ENCODE measurements at regions not wholly inside any gene's neighbourhood (a gene's known extent, or its start where the extent isn't known, plus 50 kb on each side); places are given as distances from the start of the nearest gene placed in this dataset.
A peak's percentile ranks its signal among the peaks of the same experiment; 100 is the strongest.

- no peaks in the 10 kb centered on the region for H3K36me3 Mint-ChIP-seq (ENCODE audit: low read depth)
- H3K27me3 Mint-ChIP-seq (ENCODE audit: low read depth) = no peaks in the 10 kb centered on the region
- no peak overlapping the region for H3K27ac Mint-ChIP-seq (ENCODE audit: unreplicated experiment)
- no peak overlapping the region for H3K4me3 Mint-ChIP-seq
- H3K9me3 Mint-ChIP-seq = no peaks in the 10 kb centered on the region
- no peaks in the 10 kb centered on the region for H3K4me1 Mint-ChIP-seq
- DNase-seq (ENCODE audit: low read depth, low spot score) = no peak
- TF ChIP-seq CTCF (conservative IDR thresholded peaks at IDR 0.05) = no peak
These were observed 201.4 kb downstream of the ADAMTS15 start for GRCh38 chr11:130649801-130650200.

GRCh38 chr11:130650456-130651030 lies 202.1 kb downstream of the ADAMTS15 start:
- DNase-seq (ENCODE audit: low read depth, low spot score) = no peak
- Mint-ChIP-seq H3K4me3 (no peak overlapping the region), H3K27ac (ENCODE audit: unreplicated experiment) (no peak overlapping the region), H3K4me1 (no peaks in the 10 kb centered on the region), H3K9me3 (no peaks in the 10 kb centered on the region), H3K36me3 (ENCODE audit: low read depth) (no peaks in the 10 kb centered on the region), H3K27me3 (ENCODE audit: low read depth) (no peaks in the 10 kb centered on the region)
- TF ChIP-seq CTCF (conservative IDR thresholded peaks at IDR 0.05) = no peak

- Mint-ChIP-seq H3K36me3 (ENCODE audit: low read depth) (peaks cover 3% of the 10 kb centered on the region), H3K27ac (ENCODE audit: unreplicated experiment) (no peak overlapping the region), H3K4me3 (no peak overlapping the region), H3K4me1 (no peaks in the 10 kb centered on the region), H3K9me3 (no peaks in the 10 kb centered on the region), H3K27me3 (ENCODE audit: low read depth) (no peaks in the 10 kb centered on the region)
- DNase-seq (ENCODE audit: low read depth, low spot score) = no peak
- TF ChIP-seq CTCF (conservative IDR thresholded peaks at IDR 0.05) = no peak
These were observed 202.8 kb downstream of the ADAMTS15 start for GRCh38 chr11:130651066-130651855.

GRCh38 chr11:130652671-130653335 lies 204.4 kb downstream of the ADAMTS15 start:
- Mint-ChIP-seq H3K27ac (ENCODE audit: unreplicated experiment) (no peak overlapping the region), H3K36me3 (ENCODE audit: low read depth) (peaks cover 8% of the 10 kb centered on the region), H3K9me3 (peaks cover 6% of the 10 kb centered on the region), H3K27me3 (ENCODE audit: low read depth) (no peaks in the 10 kb centered on the region), H3K4me3 (no peak overlapping the region), H3K4me1 (no peaks in the 10 kb centered on the region)
- DNase-seq (ENCODE audit: low read depth, low spot score) = no peak
- TF ChIP-seq CTCF (conservative IDR thresholded peaks at IDR 0.05) = no peak

GRCh38 chr11:130653838-130654636 lies 205.6 kb downstream of the ADAMTS15 start:
- TF ChIP-seq CTCF (conservative IDR thresholded peaks at IDR 0.05) = no peak
- H3K36me3 Mint-ChIP-seq (ENCODE audit: low read depth) = peaks cover 13% of the 10 kb centered on the region

More at GRCh38 chr11:130653838-130654636, 205.6 kb downstream of the ADAMTS15 start:
- Mint-ChIP-seq H3K4me1 (no peaks in the 10 kb centered on the region), H3K27me3 (ENCODE audit: low read depth) (no peaks in the 10 kb centered on the region), H3K9me3 (peaks cover 12% of the 10 kb centered on the region), H3K4me3 (no peak overlapping the region), H3K27ac (ENCODE audit: unreplicated experiment) (peak overlapping the region; percentile 5)
- no peak for DNase-seq (ENCODE audit: low read depth, low spot score)
